Neural cell (in vitro differentiated cells): ENCODE measurements at regions not wholly inside any gene's neighbourhood (a gene's known extent, or its start where the extent isn't known, plus 50 kb on each side); places are given as distances from the start of the nearest gene placed in this dataset.

Experiments
- H2AFZ ChIP-seq: fragments of 200-600, 300-800 bp; sonication (generic), shearing (Covaris generic); 2 replicates; pipeline ENCODE4 v1.6.0; 2014; ENCODE audit warnings: low read depth, mild to moderate bottlenecking, antibody characterized with exemption, low read length, moderate library complexity
- H3F3A ChIP-seq: fragments of 200-600 bp; shearing (Covaris generic); 2 replicates; pipeline ENCODE4 v1.6.1; 2016; ENCODE audit warnings: mild to moderate bottlenecking, moderate library complexity, mixed read lengths, antibody characterized with exemption, low read length; ENCODE audit not compliant: insufficient read depth, poor library complexity, severe bottlenecking
- H3K27ac ChIP-seq: fragments of 200-600, 300-800 bp; sonication (generic), shearing (Covaris generic); 2 replicates; pipeline ENCODE4 v1.5.1; 2014; ENCODE audit warnings: mild to moderate bottlenecking, low read length, moderate library complexity
- H3K27me3 ChIP-seq: fragments of 300-800, 200-600 bp; sonication (generic), shearing (Covaris generic); 2 replicates; pipeline ENCODE4 v1.6.0; 2014; ENCODE audit warnings: mild to moderate bottlenecking, low read depth, low read length, moderate library complexity; ENCODE audit not compliant: insufficient read depth
- H3K36me3 ChIP-seq: fragments of 300-800, 200-600 bp; sonication (generic), shearing (Covaris generic); 2 replicates; pipeline ENCODE4 v1.5.1; 2014; ENCODE audit warnings: mild to moderate bottlenecking, antibody characterized with exemption, low read length, moderate library complexity; ENCODE audit not compliant: insufficient read depth
- H3K4me2 ChIP-seq: fragments of 300-800, 200-600 bp; sonication (generic), shearing (Covaris generic); 2 replicates; pipeline ENCODE4 v1.6.0; 2014; ENCODE audit warnings: mild to moderate bottlenecking, low read length
- H3K4me3 ChIP-seq: fragments of 300-800, 200-600 bp; sonication (generic), shearing (Covaris generic); 2 replicates; pipeline ENCODE4 v1.5.1; 2014; ENCODE audit warnings: mild to moderate bottlenecking, low read length, moderate library complexity
- H3K79me2 ChIP-seq: fragments of 200-600 bp; shearing (Covaris generic); replicated peaks from 2 replicates; pipeline ENCODE4 v1.6.0; 2014; ENCODE audit warnings: mild to moderate bottlenecking, low read length, moderate library complexity; ENCODE audit not compliant: insufficient read depth
- H3K9ac ChIP-seq: fragments of 300-800, 200-600 bp; sonication (generic), shearing (Covaris generic); 2 replicates; pipeline ENCODE4 v1.6.1; 2016; ENCODE audit warnings: mild to moderate bottlenecking, low read length, mixed read lengths
- H3K9me2 ChIP-seq: fragments of 200-600 bp; shearing (Covaris generic); 2 replicates; pipeline ENCODE4 v1.6.1; 2016; ENCODE audit warnings: mild to moderate bottlenecking, low read length, mixed read lengths; ENCODE audit not compliant: insufficient read depth
- H3K9me3 ChIP-seq: fragments of 200-600, 300-800 bp; sonication (generic), shearing (Covaris generic); 2 replicates; pipeline ENCODE4 v1.6.1; 2016; ENCODE audit warnings: mild to moderate bottlenecking, mixed run types, low read length, moderate library complexity, mixed read lengths
- H4K20me1 ChIP-seq: fragments of 200-600 bp; shearing (Covaris generic); 2 replicates; pipeline ENCODE4 v1.6.1; 2016; ENCODE audit warnings: mild to moderate bottlenecking, mixed run types; ENCODE audit not compliant: insufficient read depth
- CTCF ChIP-seq: fragments of 450-650 bp; IDR thresholded peaks from 2 replicates; pipeline ENCODE4 v1.5.1; 2014; ENCODE audit warnings: antibody characterized with exemption, mild to moderate bottlenecking, moderate library complexity; ENCODE audit not compliant: poor library complexity, severe bottlenecking
- EP300 ChIP-seq: fragments of 450-650 bp; conservative IDR thresholded peaks from 2 replicates; pipeline ENCODE4 v1.6.1; 2014; ENCODE audit warnings: antibody characterized with exemption, mild to moderate bottlenecking, moderate library complexity; ENCODE audit not compliant: poor library complexity, severe bottlenecking
- EZH2 ChIP-seq: fragments of 200-600, 300-800 bp; shearing (Covaris generic), sonication (generic); IDR thresholded peaks from 2 replicates; pipeline ENCODE4 v1.6.1; 2014; ENCODE audit warnings: antibody characterized with exemption, low read length, borderline replicate concordance, mild to moderate bottlenecking; ENCODE audit not compliant: insufficient read depth, poor library complexity, severe bottlenecking
- MXI1 ChIP-seq: fragments of 450-650 bp; conservative IDR thresholded peaks from 2 replicates; pipeline ENCODE4 v1.6.1; 2014; ENCODE audit warnings: antibody characterized with exemption, mild to moderate bottlenecking; ENCODE audit not compliant: poor library complexity, severe bottlenecking
- POLR2AphosphoS5 ChIP-seq: IDR thresholded peaks from 2 replicates; pipeline ENCODE4 v1.6.1; 2012
- RAD21 ChIP-seq: fragments of 450-650 bp; conservative IDR thresholded peaks from 2 replicates; pipeline ENCODE4 v1.6.1; 2014; ENCODE audit warnings: antibody characterized with exemption, mild to moderate bottlenecking, moderate library complexity
- REST ChIP-seq: IDR thresholded peaks from 2 replicates; pipeline ENCODE4 v1.6.1; 2012; ENCODE audit warnings: borderline replicate concordance
- SMC3 ChIP-seq: fragments of 450-650 bp; conservative IDR thresholded peaks from 2 replicates; pipeline ENCODE4 v1.6.1; 2014; ENCODE audit warnings: antibody characterized with exemption, mild to moderate bottlenecking, moderate library complexity; ENCODE audit not compliant: poor library complexity
- TAF1 ChIP-seq: IDR thresholded peaks from 2 replicates; pipeline ENCODE4 v1.6.1; 2012; ENCODE audit warnings: low read depth

GRCh38 chr2:82596581-82596980, 1862.5 kb downstream of the SUCLG1 start:
- Histone ChIP-seq H3K4me2 (no peak overlapping the region), H3K4me3 (no peak overlapping the region), H3K27me3 (no peaks in the 10 kb centered on the region), H3K9me2 (no peaks in the 10 kb centered on the region), H3K27ac (no peak overlapping the region), H3K79me2 (no peaks in the 10 kb centered on the region), H4K20me1 (no peaks in the 10 kb centered on the region), H3K9me3 (no peaks in the 10 kb centered on the region), H3K9ac (no peak overlapping the region), H3F3A (no peaks in the 10 kb centered on the region), H3K36me3 (no peaks in the 10 kb centered on the region), H2AFZ (no peak overlapping the region)
- TF ChIP-seq CTCF (no peak), RAD21 (no peak), TAF1 (no peak), EZH2 (no peak), POLR2AphosphoS5 (no peak), SMC3 (no peak), REST (no peak), EP300 (no peak), MXI1 (no peak)

GRCh38 chr2:82591718-82592117, 1867.4 kb downstream of the SUCLG1 start:
- Histone ChIP-seq H3K9me2 (no peaks in the 10 kb centered on the region), H3K9me3 (no peaks in the 10 kb centered on the region), H3K36me3 (no peaks in the 10 kb centered on the region), H3K4me3 (no peak overlapping the region), H3K79me2 (no peaks in the 10 kb centered on the region), H3K27me3 (no peaks in the 10 kb centered on the region), H4K20me1 (no peaks in the 10 kb centered on the region), H3K9ac (no peak overlapping the region), H3K4me2 (no peak overlapping the region), H3F3A (no peaks in the 10 kb centered on the region), H3K27ac (no peak overlapping the region), H2AFZ (no peak overlapping the region)
- TF ChIP-seq EP300, result no peak
- TF ChIP-seq TAF1, result no peak
- no peak for TF ChIP-seq SMC3
- TF ChIP-seq EZH2, result no peak
- no peak for TF ChIP-seq POLR2AphosphoS5
- no peak for TF ChIP-seq RAD21
- TF ChIP-seq MXI1, result no peak
- TF ChIP-seq REST, result no peak
- TF ChIP-seq CTCF, result no peak
